AG20443 (cell line): ENCODE measurements at regions not wholly inside any gene's neighbourhood (a gene's known extent, or its start where the extent isn't known, plus 50 kb on each side); places are given as distances from the start of the nearest gene placed in this dataset.
"Not testable (repeated sequence)": the region's sequence is repeated elsewhere in the genome, so short reads cannot be mapped to it uniquely, and the experiment has no call there.

Experiments used
- DNase-seq: peaks from one replicate; pipeline ENCODE4 v3.0.0; 2012; ENCODE audit warnings: low spot score, mixed read lengths

DNA sequence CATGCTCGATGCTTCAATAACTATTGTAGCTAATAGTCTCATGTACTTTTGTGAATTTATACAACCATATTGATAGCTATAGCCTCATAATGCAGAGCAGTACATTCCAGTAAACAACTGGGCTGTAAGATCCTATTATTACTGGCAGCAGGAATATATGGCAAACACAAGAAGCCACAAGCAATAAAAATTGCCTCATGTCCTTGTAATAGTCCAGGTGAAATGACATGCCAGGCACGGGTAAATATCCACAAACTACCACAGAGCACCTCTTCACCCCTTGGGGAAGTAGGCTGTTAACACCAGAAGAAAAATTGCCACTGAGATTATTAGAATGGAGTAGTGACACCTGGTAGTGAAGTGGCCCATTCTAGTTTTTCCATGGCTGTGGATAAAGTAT, 158.3 kb downstream of the MTX2 start:
- no peak for DNase-seq

DNA sequence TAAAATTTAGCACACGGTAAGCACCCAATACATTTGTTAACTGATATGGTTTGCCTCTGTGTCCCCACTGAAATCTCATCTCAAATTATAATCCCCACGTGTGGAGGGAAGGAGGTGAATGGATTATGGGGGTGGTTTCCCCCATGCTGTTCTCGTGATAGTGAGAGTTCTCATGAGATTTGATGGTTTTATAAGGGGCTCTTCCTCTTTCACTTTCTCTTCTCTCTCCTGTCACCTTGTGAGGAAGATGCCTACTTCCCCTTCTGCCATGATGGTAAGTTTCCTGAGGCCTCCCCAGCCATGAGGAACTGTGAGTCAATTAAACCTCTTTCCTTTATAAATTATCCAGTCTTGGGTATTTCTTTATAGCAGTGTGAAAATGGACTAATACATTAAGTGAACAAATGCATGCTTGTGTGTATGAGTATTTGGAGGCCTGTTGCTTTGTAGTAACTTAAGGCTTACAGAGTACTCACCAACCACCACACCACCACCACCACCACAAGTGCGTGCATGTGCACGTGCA, 159.8 kb downstream of the MTX2 start:
- not testable (repeated sequence) for DNase-seq

DNA sequence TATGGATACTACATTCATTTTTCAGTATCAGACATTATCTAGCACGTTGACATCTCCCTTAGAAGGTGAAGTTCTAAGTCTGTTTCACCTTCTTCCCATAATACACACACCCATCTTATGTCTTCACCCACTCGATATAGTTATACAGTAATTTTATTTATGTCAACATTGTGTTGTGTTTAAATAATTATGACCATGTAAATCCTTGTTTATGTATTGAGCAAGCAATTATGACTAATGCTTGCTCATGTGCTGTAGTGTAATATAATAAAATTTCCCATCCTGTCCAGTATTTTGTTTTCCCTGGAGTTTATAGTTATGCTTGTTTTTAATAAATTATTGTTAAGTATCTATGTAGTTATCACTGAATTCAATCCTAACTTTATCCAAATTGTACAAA, 163.2 kb downstream of the MTX2 start:
- no peak for DNase-seq

DNA sequence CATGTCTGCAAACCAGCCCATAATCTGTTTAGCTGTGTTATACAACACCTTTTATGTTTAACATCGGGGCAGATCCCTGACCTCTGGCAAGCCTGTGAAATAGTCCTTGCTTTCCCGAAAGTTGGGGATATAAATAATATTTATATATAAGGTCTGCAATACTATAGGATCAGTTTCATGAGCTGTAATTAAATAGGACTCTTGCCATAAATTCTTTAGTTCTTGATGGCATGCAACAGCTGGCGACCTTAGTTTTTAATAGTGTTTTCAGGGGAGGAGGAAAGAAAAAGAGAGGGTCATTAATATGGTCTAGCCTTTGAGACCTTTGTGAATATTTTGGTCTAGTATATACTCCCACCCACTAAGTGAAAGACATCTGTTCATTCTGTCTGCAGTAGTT, 166.5 kb downstream of the MTX2 start:
- no peak for DNase-seq

DNA sequence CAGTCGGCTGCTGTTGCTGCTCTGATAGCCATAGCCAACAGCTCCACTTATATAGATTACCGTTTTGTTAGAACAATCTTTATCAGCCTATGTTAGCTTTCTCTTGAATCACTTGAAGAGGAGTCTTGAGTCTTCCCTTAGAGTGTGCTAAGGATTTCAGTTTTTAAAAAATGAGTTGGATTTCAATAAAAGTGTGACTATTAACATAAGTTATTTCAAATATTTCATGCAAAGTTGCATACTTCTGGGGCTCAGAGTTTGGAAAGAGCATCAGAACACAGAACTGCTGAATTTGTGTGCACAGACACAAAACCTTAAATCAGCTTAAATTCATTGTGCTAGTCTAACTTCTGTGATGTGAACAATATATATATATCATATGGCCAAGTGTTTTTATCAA, 174.7 kb downstream of the MTX2 start:
- DNase-seq, result peak; percentile 17

DNA sequence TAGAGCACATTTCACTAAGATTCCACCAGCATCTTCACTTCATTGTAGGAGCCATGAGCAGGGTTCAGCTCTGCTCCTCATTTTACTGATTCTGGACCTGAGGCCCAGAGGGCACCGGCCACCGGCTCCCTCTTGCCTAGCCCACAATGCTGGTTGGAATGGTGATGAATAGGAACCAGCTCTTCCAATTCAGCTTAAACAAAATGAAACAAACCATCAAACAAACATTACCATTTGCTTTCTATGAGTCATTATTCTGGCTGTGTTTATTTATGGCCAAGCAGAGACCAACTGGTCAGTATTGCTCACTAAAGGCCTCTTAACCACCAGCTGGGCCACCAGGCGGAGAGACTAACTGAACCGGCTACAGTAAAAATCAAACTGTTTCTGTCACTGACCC, 176.7 kb downstream of the MTX2 start:
- DNase-seq, result peak; percentile 66

DNA sequence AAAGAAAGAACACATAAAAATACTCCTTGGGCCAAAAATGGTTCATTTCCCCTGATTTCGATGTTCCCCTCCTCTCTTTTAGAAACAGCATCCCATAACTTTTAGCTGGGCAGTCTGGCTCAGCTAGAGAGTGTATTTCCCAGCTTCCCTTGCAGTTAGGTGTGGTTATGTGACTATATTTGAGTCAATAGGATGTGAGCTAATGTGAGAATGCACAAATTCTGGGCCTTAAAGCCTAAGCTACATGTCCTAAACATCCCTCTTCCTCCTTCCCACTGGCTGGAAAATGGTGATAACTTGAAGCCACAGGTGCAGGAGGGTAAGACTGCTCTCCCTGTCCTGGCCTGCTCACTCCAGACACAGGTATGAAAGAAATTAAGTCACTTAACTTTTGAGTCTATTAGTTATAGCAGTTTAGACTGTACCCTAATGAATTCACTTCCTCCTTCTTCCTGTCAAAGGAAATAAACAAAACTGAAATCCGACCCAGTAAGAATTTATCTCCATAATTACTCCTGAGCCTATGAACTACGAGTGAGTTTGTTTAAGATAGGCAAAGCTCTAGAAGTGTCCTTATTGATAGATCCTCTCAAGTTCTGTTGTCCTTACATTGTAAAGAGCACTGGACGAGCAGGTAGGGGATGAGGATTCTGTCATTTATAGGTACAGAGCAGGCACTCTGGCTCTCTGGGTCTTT, 177.6 kb downstream of the MTX2 start:
- no peak for DNase-seq

DNA sequence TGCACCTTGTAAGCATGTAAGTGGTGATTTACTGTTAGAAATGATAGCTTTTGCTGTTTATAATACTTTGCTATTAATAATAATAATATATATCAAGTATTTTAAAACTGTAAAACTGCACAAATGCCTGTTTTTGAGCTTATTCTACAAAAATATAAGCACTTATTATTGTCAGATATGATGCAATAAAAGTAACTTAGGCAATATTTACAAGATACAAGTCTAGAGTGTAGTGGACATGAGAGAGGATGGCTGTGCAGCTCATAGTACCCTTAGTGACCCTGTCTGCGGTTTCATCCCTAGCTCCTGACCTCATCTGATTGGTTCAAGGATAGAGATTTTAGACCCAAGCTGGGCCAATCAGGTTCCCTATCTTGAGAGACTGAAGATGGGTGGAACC, 178.4 kb downstream of the MTX2 start:
- no peak for DNase-seq

DNA sequence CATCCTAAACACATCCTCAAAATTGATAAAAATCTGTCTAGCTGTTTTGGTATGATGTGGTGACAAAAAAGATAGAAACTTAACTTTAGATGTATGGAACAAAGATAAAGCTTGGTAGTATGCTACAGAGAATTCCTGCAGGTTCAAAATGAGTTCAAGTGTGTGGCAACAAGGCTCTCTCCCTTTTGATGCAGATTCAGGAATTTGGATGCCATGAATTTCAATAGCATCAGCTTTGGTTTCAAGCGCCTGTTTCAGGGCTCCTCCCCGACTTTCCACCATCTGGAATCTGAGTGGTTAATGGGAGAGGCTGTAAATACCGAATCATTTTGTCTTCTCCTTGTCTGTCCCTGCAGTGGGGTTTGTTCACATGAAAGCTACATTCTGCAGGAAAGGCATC, 180.6 kb downstream of the MTX2 start:
- DNase-seq, result no peak

DNA sequence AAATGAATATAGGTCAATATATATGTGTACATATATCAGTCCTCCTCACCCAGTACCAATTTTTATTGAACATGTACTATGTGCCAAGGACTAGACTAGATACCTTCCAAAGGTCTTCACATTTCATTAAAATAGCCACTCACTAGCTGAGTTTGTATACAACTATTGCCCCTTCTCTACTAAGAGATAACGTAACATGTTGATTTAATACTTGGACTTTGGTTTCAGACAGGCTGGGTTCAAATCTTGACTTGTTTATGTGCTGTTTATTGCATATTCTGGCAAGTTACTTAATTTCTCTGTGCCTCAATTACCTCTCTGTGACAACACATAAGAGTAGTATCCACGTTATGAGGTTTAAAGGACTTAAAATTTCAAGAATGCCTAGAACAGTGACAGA, 184.5 kb downstream of the MTX2 start:
- DNase-seq, result no peak

DNA sequence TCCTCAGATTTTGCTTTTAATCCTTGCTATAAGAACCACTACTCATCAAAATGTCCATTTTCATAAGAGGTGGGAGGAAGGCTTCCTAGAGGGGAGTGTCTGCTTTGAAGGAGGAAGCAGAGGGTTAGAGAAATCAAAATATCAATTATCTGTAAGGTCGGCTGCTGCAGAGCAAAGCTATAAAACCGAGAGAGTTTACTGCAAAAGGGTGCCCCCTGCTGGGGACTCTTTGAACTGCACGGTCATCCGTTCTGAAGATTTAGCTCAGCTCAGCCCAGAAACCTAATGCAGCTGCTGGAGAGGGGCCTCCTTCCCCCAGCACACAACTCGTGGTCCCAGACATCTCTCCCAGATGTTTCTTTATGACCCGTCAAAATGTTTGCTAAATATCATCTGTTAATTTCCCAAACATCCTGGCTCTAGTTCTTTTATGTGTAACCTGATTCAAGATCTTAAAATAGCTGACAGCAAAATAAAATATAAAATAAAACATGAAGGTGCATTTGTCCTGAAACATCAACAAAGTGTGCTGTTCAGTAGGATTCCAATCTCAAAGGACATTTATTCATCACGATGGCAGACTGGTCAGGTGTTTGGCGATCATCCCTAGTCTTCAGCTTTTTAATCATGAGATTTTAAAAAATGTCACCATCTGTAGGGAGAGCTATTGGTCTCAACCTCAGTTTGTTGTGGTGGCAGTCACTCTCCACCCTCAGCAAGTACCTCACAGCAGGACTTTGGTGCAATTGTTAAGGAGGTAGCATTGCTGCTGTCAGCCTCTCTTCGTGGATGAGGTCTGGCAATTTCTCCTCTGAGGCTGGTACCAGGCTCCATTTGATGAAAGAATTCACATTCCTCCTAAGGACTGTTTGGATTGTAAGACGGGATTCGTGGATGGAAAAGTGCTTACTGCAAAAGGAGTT, 185.9 kb downstream of the MTX2 start:
- DNase-seq, result peak; percentile 69

DNA sequence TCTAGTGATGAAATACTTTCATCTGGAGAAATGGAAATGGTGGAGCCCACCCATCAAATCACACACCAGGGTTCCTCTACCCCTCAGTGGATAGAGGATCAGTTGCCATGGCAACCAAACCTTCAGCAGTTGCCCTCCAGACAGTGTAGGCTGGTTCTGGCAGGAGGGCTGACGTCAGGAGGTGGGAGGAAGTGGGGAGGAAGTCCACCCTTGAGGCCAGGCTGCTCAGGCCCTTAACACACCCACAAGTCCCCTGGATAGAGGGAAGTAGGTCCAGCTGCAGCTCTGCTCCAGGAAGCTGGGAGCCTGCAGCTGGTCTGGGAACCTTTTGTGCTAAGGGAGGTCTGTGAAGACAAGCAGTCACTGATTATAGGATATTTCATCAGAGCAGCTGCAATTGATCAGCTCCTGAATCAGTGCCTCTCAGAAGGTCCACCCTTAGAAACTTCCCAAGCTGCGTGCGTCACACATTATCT, 186.6 kb downstream of the MTX2 start:
- DNase-seq, result peak; percentile 78

DNA sequence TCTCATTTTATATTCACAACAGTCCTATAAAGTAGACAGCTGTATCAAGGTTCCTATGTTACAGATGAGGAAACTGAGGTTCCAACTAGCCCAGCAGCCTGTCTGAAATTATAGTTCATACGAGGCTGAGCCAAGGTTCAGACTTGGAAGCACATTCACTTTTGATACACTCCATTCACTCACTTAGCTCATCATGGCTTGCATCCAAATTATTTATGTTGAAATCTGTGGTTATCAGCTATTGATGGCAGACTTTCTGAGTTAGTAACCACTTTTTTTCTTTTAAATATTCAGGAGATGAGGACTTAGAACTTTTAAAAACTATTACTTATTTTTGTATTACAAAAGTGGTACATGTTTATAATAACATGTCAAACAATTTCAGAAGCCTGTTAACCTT, 188.2 kb downstream of the MTX2 start:
- no peak for DNase-seq

DNA sequence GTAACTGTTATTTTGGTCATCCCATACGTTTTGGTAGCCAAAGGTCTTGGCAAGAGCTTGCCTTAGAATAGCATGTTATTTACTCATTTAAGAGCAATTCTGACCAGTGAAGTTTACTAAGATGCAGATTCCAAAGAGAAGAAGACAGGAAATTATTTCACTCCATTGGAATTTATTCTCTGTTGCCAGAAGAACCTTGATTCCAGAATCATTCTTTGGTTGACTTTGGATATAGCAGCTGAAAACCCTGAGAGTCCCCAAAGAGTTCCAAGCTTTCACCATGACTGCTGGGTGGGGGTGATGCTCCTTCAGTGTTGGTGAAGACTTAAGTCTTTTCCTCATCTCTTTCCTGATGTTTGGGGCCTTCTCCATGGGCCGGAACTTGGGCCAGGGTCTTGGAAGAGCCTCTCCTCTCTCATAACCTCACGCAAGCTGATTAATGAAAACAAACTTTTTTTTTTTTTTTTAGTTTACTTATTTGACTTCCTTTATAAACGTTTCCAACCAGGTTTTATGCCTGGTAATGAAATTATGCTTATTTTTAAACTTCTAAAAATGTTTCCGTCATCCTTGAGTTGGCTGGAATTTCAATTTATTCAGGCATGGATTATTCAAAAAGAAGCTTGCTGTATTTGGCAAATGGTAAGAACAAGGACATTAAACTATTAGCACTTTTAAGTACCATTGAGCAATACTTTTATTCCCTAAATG, 192.0 kb downstream of the MTX2 start:
- peak; percentile 67 for DNase-seq

DNA sequence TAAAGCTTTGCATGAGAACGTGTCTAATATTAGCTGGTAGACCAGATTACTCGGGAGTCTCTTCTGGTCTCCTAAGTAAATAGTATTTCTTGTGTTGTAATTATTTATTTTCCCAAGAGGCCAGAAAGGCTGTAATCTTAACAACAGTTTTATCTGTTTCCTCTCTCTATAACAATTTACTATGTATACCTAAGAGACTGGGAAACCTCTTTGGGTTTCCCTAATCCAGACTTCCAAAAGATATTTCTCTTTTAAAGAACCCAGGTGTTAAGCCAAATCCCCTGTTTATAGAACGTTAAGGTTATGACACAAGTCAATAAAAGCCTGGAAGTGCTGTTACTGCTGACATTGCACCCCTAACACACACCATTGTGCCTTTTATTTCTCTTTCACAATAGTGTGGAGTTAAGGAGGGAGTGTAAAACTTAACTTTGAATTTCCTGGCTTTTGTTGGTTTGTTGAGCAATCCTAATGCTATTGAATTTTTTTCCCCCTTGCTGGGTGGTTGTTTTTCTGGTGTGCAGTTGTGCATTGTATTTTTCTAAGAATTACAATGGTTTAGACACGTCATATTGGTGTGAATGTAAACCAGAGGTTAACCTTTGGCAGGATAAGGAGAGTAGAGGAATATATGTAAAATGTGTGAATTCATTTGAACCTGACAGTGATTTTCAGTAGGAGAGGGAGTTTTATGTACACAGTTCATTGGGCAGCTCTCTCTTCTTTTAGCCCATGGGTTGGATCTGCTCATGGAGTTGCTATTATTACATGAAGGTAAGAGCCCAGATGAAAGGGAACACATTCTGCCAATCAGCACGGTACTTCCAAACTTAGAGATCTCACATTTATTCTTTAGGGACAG, 192.8 kb downstream of the MTX2 start:
- no peak for DNase-seq

DNA sequence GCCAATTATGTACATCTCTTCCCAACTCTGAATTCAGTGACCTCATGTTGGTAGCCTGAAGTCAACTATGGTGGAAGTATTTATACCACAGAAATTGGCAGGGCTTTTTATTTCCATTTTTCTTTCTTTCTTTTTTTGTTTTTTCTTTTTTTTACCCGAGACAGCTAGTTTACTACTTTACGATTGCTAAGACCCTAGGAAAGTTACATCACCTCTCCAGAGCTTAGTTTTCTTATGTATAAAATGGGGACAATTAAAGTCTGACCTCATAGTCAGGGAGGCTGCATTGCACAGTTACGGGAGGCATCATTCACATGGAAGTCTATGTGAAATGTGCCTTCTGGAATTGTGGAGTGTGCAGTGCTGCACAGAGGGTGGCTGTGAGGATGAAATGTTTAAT, 194.3 kb downstream of the MTX2 start:
- DNase-seq, result no peak

DNA sequence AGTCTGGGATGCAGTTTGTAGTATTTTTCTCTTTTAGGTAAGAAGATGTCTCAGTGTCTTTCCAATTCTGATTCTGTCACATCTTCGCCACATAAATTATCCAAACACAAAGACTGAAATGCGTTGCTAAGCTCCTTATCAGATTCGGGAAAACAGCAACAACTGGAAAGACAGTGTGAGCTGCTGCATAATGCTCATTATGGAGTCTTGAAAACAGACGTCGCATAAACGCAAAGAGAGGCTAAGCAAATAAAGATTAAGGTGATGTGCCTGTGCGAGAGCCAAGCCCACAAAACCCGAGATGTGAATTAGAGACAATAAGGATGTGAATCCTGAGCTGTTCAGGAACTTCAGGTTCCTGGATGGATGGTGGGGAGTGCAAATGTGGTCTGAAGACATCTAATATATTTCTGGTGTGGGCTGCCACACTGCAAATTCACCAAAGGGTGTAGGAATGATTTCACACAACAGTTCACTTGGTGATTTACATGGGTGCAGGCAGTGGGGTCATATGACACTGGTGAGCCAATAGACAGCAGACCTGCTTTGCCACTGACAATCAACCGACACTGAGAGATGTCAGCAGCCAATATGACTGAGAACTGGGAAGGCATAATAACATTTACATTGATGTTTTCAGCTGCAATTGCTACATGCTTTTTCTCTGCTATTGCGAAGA, 195.8 kb downstream of the MTX2 start:
- DNase-seq, result no peak

DNA sequence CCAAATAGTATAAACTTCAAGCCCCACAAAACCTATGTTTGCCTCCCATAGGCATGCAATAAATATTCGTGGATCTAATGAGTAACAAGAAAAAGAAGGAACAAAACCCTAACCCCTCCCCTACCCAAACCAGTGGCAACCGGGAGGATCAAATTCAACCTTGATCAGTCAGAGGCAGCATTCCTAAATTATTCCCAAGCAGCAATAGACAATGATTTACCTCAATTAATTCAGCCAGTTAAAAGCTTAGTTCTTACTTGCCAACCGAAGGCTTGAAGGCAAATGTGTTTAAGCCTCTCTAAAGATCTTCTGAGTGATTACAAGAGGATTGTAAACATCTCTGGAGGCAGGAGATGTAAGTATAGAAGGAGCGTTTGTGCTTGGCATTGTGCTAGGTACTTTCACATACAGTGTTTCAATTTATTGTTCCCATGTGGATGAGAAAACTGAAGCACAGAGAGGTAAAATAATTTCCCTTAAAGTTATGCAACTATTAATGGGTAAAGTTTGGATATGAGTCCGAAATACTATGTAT, 197.7 kb downstream of the MTX2 start:
- no peak for DNase-seq

DNA sequence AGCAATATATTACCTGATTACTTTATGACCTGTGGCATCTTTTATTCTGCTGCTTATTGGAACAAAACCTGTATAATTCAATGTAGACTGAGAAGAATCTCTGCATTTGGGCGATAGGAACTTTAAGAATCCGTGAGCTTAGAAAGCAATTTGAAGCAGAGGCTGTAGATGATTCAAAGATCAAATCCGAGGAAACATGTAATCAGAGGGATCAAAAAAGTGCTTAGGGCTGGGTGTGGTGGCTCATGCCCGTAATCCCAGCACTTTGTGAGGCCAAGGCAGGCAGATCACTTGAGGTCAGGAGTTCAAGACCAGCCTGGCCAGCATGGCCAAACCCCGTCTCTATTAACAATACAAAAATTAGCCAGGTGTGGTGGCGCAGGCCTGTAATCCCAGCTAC, 198.4 kb downstream of the MTX2 start:
- no peak for DNase-seq

DNA sequence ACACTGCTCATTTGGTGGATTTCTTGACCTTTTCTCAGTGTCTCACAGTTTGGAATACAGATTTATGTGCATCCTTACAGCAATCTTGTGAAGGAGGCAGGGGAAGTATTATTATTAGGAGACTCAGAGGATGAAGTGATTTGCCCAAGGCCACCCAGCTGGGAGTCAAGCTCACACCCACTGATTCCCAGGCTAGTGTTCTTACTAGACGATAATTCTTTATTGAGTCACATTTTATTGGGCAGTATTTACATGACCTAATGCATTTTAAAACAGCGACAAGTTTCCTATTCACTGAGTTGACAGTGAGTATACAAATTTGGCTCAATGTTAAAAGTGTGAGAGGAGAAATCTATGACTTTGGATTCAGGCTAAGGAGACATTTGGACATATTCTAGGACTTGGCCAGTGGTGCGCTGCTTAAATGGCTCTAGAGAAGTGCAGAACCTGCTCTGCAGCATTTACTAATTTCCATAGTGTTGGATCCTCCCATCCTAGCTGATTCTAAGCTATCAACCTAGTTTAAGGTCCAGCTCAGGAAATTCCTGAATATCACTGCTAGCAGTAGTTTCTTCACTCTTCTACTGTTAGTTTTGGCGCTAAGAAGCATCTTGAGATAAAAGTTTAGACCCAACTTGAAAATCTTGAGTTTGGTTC, 199.3 kb downstream of the MTX2 start:
- no peak for DNase-seq
